Muscle layer of colon (tissue), 2 donors: ENCODE measurements at regions not wholly inside any gene's neighbourhood (a gene's known extent, or its start where the extent isn't known, plus 50 kb on each side); places are given as distances from the start of the nearest gene placed in this dataset.

Experiments
- H3K27ac ChIP-seq: one replicate; pipeline ENCODE4 v1.7.0; 2013; ENCODE audit warnings: low read depth, mild to moderate bottlenecking, low read length, moderate library complexity
- H3K27me3 ChIP-seq, 2 donors: one replicate each; pipeline ENCODE4 v1.7.0; 2013; ENCODE audit warnings: low read length in 2 of 2, mild to moderate bottlenecking in 2 of 2; ENCODE audit not compliant: insufficient read depth in 2 of 2, control insufficient read depth in 1 of 2
- H3K36me3 ChIP-seq: one replicate; pipeline ENCODE4 v1.7.0; 2013; ENCODE audit warnings: mild to moderate bottlenecking, low read length; ENCODE audit not compliant: insufficient read depth
- H3K4me1 ChIP-seq: one replicate; pipeline ENCODE4 v1.7.0; 2013; ENCODE audit warnings: mild to moderate bottlenecking, low read length; ENCODE audit not compliant: insufficient read depth
- H3K4me3 ChIP-seq, 2 donors: one replicate each; pipeline ENCODE4 v1.7.0; 2013; ENCODE audit warnings: low read length in 2 of 2, low read depth in 1 of 2, mild to moderate bottlenecking in 1 of 2, moderate library complexity in 1 of 2
- H3K9ac ChIP-seq: one replicate; pipeline ENCODE4 v1.7.0; 2013; ENCODE audit warnings: low read length
- H3K9me3 ChIP-seq: one replicate; pipeline ENCODE4 v1.7.0; 2013; ENCODE audit warnings: mild to moderate bottlenecking, low read length
- donor health status: abdominal sarcoma.
- donor health status: Adenocarcinoma of cecum.

DNA sequence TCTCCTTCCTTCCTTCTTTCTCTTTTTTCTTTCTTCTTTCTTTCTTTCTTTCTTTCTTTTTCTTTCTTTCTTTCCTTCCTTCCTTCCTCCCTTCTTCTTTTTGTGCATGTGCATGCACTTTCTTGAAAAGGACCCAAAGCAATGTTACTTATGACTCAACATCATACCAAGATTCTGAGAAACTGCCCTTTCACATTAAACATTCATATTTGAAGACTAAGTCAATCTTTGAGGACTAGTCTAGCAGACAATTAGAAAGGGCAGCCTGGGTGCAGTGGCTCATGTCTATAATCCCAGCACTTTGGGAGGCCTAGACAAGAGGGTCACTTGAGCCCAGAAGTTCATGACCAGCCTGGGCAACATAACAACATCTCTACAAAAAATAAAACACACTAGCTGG is 212.8 kb upstream of the KITLG start:
- Histone ChIP-seq H3K4me3 (no peak overlapping the region), H3K36me3 (no peaks in the 10 kb centered on the region), H3K27me3 (no peaks in the 10 kb centered on the region), H3K27ac (no peak overlapping the region), H3K9me3 (no peaks in the 10 kb centered on the region), H3K4me1 (no peaks in the 10 kb centered on the region), H3K9ac (no peak overlapping the region)

DNA sequence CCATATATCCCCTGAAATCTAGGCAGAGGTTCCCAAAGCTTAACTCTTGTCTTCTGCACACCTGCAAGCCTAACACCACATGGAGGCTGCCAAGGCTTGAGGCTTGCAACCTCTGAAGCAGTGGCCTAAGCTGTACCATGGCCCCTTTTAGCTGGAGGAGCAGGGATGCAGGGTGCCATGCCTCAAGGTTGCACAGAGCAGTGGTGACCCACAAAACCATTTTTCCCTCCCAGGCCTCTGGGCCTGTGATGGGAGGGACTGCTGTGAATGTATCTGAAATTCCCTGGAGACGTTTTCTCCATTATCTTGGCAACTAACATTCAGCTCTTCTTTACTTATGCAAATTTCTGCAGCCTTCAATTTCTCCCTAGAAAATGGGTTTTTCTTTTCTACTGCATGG is 210.0 kb upstream of the KITLG start:
- Histone ChIP-seq H3K9me3 (no peaks in the 10 kb centered on the region), H3K9ac (no peak overlapping the region), H3K4me3 (no peak overlapping the region), H3K27ac (no peak overlapping the region), H3K4me1 (no peaks in the 10 kb centered on the region), H3K27me3 (no peaks in the 10 kb centered on the region), H3K36me3 (no peaks in the 10 kb centered on the region)

DNA sequence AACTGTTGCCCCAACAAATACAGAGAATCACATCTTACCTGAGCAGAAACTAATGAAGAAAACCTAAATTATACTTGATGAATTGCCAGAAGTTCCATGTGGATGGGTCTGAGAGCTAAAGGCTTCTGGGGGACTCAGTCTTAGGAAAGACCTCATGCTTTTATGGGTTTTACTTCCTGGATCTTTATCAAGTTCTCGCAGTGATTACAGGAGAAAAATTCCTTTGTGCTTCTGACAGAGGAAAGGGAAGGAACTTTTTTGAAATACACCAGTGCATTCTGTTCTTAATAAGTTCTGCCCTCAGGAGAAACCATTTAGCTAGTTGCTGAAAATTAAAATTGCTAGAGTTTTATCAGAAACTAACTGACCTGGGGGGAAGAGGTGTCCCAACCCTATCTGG is 203.9 kb upstream of the KITLG start:
- Histone ChIP-seq H3K27me3 (no peaks in the 10 kb centered on the region), H3K4me1 (no peaks in the 10 kb centered on the region), H3K4me3 (no peak overlapping the region), H3K9ac (no peak overlapping the region), H3K36me3 (no peaks in the 10 kb centered on the region), H3K9me3 (no peaks in the 10 kb centered on the region), H3K27ac (no peak overlapping the region)

DNA sequence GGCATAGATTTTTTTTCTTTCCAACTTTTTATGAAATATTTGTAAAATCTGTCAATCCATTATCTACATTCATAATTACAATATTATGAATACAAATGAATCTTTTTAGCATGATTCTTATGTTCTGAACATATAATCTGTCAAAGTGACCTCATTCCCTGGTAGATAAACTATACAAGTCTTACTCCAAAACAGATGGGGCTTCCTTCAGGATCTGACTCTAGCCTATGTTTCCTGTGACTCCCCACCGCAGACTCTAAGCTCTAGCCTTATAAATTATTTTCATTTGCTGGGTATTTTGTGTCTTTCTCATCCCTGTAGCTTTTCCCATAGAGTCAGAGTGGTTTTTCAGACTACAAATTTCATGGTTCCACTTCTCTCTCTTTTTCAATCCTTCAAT is 202.1 kb upstream of the KITLG start:
- Histone ChIP-seq H3K4me3 (no peak overlapping the region), H3K27ac (no peak overlapping the region), H3K27me3 (no peaks in the 10 kb centered on the region), H3K36me3 (no peaks in the 10 kb centered on the region), H3K4me1 (no peaks in the 10 kb centered on the region), H3K9ac (no peak overlapping the region), H3K9me3 (no peaks in the 10 kb centered on the region)

DNA sequence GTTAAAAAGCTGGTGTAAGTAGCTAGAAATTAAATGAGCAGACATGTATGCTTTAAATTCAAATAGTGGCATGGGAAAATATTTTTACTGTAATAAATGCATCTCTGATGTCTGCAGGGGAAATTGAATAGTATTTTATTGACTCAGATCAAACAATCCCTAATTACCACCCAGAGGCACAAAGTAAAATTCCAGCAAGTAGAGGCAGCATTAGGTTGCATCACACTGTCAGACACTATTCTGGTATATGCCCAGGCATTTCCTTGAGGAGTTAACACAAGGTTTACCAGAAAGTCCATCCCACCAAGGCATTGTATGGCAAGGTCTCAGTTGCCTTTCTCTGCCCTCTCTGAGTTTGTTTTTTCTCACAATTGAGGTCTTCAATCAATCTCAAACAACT is 201.6 kb upstream of the KITLG start:
- Histone ChIP-seq H3K9me3 (no peaks in the 10 kb centered on the region), H3K27ac (no peak overlapping the region), H3K36me3 (no peaks in the 10 kb centered on the region), H3K4me3 (no peak overlapping the region), H3K9ac (no peak overlapping the region), H3K4me1 (no peaks in the 10 kb centered on the region), H3K27me3 (no peaks in the 10 kb centered on the region)

DNA sequence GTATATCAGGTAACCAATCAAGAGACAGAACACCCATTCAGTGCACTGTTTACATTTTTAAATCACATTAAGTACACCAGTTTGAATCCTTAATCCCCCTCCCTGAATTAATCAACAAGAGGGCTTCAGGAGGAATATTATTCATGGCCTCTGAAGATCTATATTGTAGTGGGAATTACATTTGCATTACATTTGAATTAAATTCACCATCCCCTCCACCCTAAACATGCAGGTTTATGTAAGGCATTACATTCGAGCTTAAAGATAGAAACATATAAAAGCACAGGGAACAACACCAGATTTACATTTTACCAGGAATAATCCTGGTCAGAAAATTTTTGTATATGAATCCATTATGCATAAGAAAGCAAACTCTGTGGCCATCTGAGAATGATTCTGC is 197.8 kb upstream of the KITLG start:
- no peak overlapping the region for H3K4me3 ChIP-seq
- H3K36me3 ChIP-seq, result no peaks in the 10 kb centered on the region
- no peak overlapping the region for H3K9ac ChIP-seq
- no peaks in the 10 kb centered on the region for H3K9me3 ChIP-seq
- no peak overlapping the region for H3K27ac ChIP-seq
- H3K4me1 ChIP-seq, result no peaks in the 10 kb centered on the region
- no peaks in the 10 kb centered on the region for H3K27me3 ChIP-seq

DNA sequence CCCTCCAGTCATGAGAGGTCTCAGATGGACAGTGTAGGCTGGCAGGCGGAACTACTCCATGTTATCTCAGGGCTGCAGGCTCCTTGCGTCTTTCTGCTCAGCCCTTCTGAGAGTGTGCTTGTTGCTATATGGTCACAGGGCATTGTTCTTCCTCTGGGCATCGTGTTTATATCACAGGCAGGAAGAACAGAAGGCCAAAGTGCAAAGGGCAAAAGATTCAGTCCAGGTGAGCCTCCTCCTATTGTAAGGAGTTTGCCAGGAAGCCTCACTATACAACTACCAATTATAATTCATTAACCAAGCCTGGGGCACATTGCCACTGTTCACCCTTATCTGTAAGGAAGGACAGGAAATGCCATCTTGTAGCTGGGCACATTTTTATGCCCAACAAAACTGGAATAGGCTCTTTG is 195.5 kb upstream of the KITLG start:
- no peaks in the 10 kb centered on the region for H3K9me3 ChIP-seq
- H3K27me3 ChIP-seq, result no peaks in the 10 kb centered on the region
- H3K27ac ChIP-seq, result no peak overlapping the region
- H3K4me3 ChIP-seq, result no peak overlapping the region
- H3K9ac ChIP-seq, result no peak overlapping the region
- no peaks in the 10 kb centered on the region for H3K36me3 ChIP-seq
- H3K4me1 ChIP-seq, result no peaks in the 10 kb centered on the region

DNA sequence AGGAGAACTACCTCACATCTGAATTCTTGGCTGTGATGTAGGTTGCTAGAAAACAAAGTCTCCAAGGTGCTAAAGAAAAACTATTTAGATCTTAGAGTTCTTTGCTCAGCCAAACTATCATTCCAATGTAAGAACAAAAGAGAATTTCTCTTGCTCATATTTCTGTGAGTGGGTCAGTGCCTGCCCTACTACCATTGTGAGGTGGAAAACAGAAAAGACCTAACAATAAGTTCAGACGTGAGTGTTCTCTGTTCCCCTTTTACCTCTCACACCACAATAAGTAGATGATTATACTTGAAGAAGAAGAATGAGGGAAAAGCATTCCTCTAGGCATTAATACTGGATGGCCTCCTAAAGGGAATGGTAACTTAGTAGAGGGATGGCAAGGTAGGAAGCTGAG is 187.4 kb upstream of the KITLG start:
- Histone ChIP-seq H3K4me1 (peaks cover 7% of the 10 kb centered on the region), H3K9me3 (no peaks in the 10 kb centered on the region), H3K27ac (peak overlapping the region; percentile 4), H3K27me3 (no peaks in the 10 kb centered on the region), H3K36me3 (no peaks in the 10 kb centered on the region), H3K9ac (no peak overlapping the region), H3K4me3 (no peak overlapping the region)

DNA sequence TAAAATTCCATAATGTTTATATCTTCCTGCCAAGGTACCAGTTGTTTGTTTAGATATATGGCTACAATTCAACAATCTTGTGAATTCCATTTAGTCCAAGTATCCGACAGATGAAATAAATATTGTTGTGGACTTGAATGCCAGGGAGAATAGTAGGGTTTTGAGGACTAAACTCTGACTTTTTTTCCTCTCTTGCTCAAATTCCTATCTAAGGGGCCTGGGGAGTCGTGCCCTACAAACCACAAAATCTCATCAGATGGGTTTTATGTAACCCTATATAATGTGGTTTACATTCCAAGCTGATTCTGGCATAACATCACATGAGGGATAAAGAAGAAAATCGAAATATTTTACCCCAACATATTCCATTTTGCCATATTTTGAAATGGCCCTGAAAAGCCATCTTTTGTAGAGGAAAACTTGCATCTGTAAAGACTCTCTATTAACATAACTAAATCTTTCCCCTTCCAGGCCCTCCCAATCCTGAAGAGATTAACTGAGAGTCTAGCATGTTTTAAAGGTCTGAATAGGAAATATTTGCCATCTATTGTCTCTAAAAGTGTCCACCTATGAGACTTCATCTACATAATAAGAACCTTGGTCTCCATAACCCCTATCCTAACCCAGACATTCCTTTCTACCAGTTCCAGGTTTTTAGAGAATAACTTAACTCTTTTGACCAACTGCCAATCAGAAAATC is 184.7 kb upstream of the KITLG start:
- peaks cover 7% of the 10 kb centered on the region for H3K4me1 ChIP-seq
- H3K9me3 ChIP-seq, result no peaks in the 10 kb centered on the region
- no peak overlapping the region for H3K27ac ChIP-seq
- H3K4me3 ChIP-seq, result no peak overlapping the region
- H3K9ac ChIP-seq, result no peak overlapping the region
- no peaks in the 10 kb centered on the region for H3K27me3 ChIP-seq
- H3K36me3 ChIP-seq, result no peaks in the 10 kb centered on the region

DNA sequence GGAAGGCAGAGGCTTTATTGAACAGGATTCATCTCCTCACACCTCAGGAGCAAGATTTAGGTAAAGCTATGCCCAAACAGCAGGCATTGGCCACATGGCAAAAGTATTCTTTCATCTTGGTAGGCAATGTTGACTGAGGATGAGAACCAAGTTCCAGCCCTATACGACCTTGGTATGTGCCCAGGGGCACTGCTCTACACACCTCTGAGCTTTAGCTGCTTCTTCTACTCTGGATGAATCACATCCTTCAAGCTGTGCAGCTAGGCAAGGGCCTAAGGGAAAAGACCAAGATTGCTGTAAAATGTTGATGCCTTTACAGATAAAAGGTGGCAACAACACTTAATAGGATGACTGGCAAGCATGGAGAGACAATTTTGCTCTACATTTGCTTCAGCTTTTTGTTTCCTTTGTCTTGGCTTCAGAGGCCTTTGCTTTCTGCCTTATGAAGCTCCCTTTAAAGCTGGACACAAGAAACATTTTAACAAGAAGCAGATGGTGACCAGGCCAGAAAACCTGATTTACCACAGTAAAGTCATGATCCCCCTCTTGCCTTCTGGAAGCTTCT is 183.3 kb upstream of the KITLG start:
- Histone ChIP-seq H3K27me3 (no peaks in the 10 kb centered on the region), H3K9ac (no peak overlapping the region), H3K4me3 (no peak overlapping the region), H3K9me3 (no peaks in the 10 kb centered on the region), H3K27ac (no peak overlapping the region), H3K4me1 (peaks cover 7% of the 10 kb centered on the region), H3K36me3 (no peaks in the 10 kb centered on the region)

DNA sequence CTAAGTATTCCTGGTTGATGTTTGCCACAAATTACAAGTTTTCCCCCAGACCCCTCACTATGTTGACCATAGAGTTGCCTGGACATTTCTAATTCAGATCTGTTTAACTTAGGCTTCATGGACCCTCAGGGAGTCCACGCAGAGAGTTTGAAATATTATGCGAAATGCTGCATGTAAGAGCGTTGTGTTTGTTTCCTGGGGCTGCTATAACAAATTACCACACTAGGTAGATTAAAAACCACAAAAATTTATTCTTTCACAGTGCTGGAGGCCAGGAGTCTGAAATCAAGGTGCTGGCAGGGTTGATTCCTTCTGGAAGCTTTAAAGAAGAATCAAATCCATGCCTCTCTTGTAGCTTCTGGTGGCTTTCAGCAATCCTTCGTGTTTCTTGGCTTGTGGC is 177.9 kb upstream of the KITLG start:
- Histone ChIP-seq H3K9me3 (no peaks in the 10 kb centered on the region), H3K9ac (no peak overlapping the region), H3K36me3 (no peaks in the 10 kb centered on the region), H3K27me3 (no peaks in the 10 kb centered on the region), H3K4me1 (peaks cover 8% of the 10 kb centered on the region), H3K4me3 (no peak overlapping the region), H3K27ac (no peak overlapping the region)

DNA sequence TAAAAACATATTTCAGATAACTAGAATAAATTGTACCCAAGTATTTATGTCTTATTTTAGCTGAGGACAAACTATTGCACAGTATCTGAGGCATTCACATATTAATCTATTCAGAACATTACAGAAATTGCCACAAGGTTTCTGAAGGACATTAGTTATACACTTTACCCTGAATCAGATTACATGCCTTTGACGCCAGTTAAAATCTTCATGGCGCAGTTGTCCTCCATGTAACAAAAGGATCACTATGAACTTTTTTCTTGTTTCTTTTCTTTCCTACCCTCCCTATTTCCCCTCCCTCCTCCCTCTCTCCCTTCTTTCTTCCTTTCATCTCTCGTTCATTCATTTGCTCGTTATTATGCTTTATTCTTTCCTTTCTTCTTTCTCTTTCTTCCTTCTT is 176.6 kb upstream of the KITLG start:
- no peaks in the 10 kb centered on the region for H3K9me3 ChIP-seq
- no peaks in the 10 kb centered on the region for H3K36me3 ChIP-seq
- H3K9ac ChIP-seq, result no peak overlapping the region
- H3K27me3 ChIP-seq, result no peaks in the 10 kb centered on the region
- peaks cover 9% of the 10 kb centered on the region for H3K4me1 ChIP-seq
- no peak overlapping the region for H3K4me3 ChIP-seq
- H3K27ac ChIP-seq, result no peak overlapping the region
